GM21528 (cell line): ENCODE measurements at regions not wholly inside any gene's neighbourhood (a gene's known extent, or its start where the extent isn't known, plus 50 kb on each side); places are given as distances from the start of the nearest gene placed in this dataset.
A peak's percentile ranks its signal among the peaks of the same experiment; 100 is the strongest.
"Not testable (repeated sequence)": the region's sequence is repeated elsewhere in the genome, so short reads cannot be mapped to it uniquely, and the experiment has no call there.

Experiments
- ATAC-seq: cut with Tn5 transposase; IDR thresholded peaks from one replicate; pipeline ENCODE4 v1.9.1; 2021; ENCODE audit warnings: mild to moderate bottlenecking, moderate library complexity; ENCODE audit not compliant: unreplicated experiment, low FRiP score

GRCh38 chr6:27747637-27748036 lies 164.6 kb downstream of the OR2B2 start:
- ATAC-seq, result no peak

- ATAC-seq, result not testable (repeated sequence)
Measured at GRCh38 chr6:27746860-27747259, 165.3 kb downstream of the OR2B2 start.

GRCh38 chr6:27743787-27744186 lies 168.4 kb downstream of the OR2B2 start:
- ATAC-seq, result no peak

GRCh38 chr6:27742833-27743573 lies 169.2 kb downstream of the OR2B2 start:
- ATAC-seq, result no peak

GRCh38 chr6:27739902-27740301 lies 172.3 kb downstream of the OR2B2 start:
- ATAC-seq, result not testable (repeated sequence)

GRCh38 chr6:27736686-27737085 lies 175.5 kb downstream of the OR2B2 start:
- no peak for ATAC-seq

- no peak for ATAC-seq
Measured at GRCh38 chr6:27728442-27728841, 183.8 kb downstream of the OR2B2 start.

GRCh38 chr6:27726619-27727023 lies 185.6 kb downstream of the OR2B2 start:
- ATAC-seq, result no peak

GRCh38 chr6:27720607-27721580 lies 191.3 kb downstream of the OR2B2 start:
- ATAC-seq, result no peak

- not testable (repeated sequence) for ATAC-seq
Measured at GRCh38 chr6:27719039-27719438, 193.2 kb downstream of the OR2B2 start.

- no peak for ATAC-seq
Measured at GRCh38 chr6:27706431-27706830, 205.8 kb downstream of the OR2B2 start.

- ATAC-seq, result no peak
Measured at GRCh38 chr6:27700337-27700736, 211.9 kb downstream of the OR2B2 start.

GRCh38 chr6:27694547-27694874 lies 217.7 kb downstream of the OR2B2 start:
- no peak for ATAC-seq

GRCh38 chr6:27693766-27694546 lies 218.2 kb downstream of the OR2B2 start:
- peak; percentile 53 for ATAC-seq

GRCh38 chr6:27692133-27692532 lies 219.2 kb upstream of the ZNF184 start:
- not testable (repeated sequence) for ATAC-seq

GRCh38 chr6:27688014-27688586 lies 215.2 kb upstream of the ZNF184 start:
- peak; percentile 50 for ATAC-seq

GRCh38 chr6:27687154-27688013 lies 214.5 kb upstream of the ZNF184 start:
- ATAC-seq, result peak; percentile 75

GRCh38 chr6:27685279-27685678 lies 212.4 kb upstream of the ZNF184 start:
- no peak for ATAC-seq
